ENCODE measurements at regions not wholly inside any gene's neighbourhood (a gene's known extent, or its start where the extent isn't known, plus 50 kb on each side); places are given as distances from the start of the nearest gene placed in this dataset.

- FAIRE-seq, result no peak
Observed at GRCh38 chr20:11376420-11376819, 541.3 kb upstream of the BTBD3 start.

DNA sequence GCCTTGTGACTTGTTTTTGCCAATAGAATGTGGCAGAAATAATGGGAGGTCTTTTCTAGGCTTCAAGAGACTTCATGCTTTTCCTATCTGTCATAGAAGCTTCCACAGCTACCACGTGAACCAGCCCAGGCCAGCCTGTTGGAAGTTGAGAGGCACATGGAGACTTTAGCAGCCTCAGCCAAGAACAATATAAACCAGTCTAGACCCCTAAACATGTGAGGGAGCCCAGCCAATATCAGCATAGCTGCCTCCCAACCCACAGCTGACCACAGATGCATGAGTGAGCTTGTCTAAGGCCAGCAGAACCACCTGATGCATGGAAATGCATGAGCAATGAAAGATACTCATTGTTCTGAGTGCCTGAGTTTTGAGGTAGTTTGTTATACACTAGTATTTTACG, 540.7 kb upstream of the BTBD3 start:
- no peak for FAIRE-seq

- FAIRE-seq, result no peak
Observed at GRCh38 chr20:11377761-11378160, 539.9 kb upstream of the BTBD3 start.

GRCh38 chr20:11378252-11378651, 539.4 kb upstream of the BTBD3 start:
- FAIRE-seq, result no peak

- FAIRE-seq, result no peak
Observed at GRCh38 chr20:11379257-11380011, 538.3 kb upstream of the BTBD3 start.

- FAIRE-seq, result no peak
Observed at GRCh38 chr20:11380283-11380682, 537.4 kb upstream of the BTBD3 start.

DNA sequence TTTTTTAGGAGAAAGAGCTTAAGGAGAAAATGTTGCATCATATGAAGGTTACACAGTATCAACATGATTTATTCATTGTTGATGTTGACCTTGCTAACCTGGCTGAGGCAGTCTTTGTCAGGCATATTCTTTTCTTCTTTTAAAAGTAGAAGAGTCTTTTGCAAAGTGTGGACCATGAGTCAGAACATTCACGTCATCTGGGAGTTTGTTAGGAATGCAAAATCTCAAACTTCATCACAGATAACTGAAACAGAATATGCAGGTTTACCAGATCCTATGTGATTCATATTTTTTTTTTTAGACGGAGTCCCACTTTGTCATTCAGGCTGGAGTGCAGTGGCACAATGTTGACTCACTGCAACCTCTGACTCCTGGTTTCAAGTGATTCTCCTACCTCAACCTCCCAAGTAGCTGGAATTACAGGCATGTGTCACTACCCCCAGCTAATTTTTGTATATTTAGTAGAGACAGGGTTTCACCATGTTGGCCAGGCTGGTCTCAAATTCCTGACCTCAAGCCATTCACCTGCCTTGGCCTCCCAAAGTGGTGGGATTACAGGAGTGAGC, 530.4 kb upstream of the BTBD3 start:
- no peak for FAIRE-seq

DNA sequence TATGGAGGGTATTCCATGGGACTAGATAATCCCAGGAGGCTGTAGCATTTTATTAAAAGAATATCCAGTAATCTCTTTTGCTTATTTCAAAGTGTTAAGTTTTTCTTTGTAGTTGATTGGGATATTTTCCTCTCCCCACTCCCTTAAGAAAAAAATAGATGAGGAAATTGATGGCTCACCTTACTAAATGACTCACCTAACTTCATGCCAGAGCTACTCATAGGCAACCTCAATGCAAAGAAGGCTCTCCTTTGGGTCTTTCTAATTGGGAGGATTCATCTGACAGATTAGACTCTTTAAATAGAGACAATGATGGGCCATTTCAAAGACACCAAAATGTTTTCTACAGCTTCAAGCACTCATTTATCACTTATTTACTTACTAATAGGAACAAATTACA, 528.5 kb upstream of the BTBD3 start:
- FAIRE-seq, result no peak

GRCh38 chr20:11391591-11391990, 526.1 kb upstream of the BTBD3 start:
- FAIRE-seq, result no peak

GRCh38 chr20:11394145-11394833, 523.4 kb upstream of the BTBD3 start:
- no peak for FAIRE-seq

GRCh38 chr20:11395581-11395980, 522.1 kb upstream of the BTBD3 start:
- no peak for FAIRE-seq

DNA sequence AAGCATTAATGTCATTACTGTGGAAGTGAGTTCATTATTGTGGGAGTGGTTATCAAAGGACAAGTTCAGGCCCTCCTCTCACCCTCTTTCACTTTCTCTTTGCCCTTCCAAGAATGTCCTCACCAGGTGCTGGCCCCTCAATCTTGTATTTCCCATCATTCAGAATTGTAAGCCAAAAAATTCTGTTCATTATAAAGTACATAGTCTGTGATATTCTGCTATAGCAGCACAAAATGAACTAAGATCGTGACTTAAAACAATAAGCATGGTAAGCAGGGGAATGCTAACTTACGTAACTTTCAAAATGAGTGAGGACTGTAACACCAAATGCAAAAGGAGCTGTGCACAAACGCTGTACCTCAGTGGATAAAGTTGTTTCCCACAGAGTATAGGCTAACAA, 515.7 kb upstream of the BTBD3 start:
- FAIRE-seq, result no peak

- FAIRE-seq, result no peak
Observed at GRCh38 chr20:11403711-11404110, 514.0 kb upstream of the BTBD3 start.

- FAIRE-seq, result no peak
Observed at GRCh38 chr20:11406877-11407276, 510.8 kb upstream of the BTBD3 start.

DNA sequence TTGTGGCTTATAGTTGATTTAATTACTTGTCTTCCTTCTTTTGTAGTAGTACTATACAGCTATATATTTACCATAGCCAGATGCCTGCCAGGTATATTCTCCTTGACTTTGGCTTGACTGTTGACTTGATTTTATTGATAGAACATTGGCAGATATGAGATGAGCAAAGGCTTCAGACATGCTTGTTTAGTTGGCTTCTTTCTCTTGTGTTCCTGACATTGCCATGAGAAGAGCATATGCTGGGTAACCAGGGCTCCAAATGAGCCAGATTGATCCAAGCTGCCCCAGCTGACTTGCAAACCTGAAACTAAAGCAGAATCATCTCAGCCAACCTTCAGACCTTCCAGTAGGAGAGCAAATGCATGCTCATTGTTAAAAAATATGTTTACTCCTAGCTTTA, 508.1 kb upstream of the BTBD3 start:
- FAIRE-seq, result no peak

DNA sequence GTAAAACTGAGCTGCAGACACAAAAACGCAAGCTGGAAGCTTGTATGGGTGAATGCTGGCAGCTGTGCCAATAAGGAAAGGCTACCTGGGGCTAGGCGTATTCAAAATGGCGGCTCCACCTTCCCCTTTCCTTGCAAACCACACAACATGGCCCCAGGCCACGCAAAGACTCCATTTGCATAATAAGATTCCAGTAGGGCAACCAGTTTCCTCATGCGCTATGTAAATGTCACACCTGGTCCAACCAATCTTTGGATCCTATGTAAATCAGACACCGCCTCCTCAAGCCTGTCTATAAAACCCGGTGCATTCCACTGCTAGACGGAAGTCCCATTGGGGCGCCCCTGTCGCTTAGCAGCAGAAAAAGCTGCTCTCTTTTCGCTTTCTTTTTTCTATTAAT, 505.9 kb upstream of the BTBD3 start:
- FAIRE-seq, result no peak

DNA sequence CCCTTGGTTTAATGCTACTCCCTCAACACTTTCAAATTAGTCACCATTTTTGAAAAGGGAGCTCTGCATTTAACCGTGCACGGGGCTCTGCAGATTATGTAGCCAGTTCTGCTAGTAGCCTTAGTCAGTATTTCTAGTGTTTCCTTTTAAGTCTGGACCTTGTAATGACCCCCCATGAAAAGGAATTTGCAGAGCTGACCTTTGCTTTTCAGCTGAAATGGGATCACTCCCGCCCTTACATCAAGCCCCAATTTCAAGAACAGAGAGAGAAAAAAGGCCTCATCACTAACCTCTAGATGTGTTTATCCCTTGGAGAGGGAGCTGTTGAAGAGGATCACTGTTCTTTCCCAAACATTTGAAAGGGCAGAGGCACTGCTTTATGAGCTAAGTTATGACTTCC, 490.7 kb upstream of the BTBD3 start:
- FAIRE-seq, result no peak

- no peak for FAIRE-seq
Observed at GRCh38 chr20:11429168-11429567, 488.5 kb upstream of the BTBD3 start.

DNA sequence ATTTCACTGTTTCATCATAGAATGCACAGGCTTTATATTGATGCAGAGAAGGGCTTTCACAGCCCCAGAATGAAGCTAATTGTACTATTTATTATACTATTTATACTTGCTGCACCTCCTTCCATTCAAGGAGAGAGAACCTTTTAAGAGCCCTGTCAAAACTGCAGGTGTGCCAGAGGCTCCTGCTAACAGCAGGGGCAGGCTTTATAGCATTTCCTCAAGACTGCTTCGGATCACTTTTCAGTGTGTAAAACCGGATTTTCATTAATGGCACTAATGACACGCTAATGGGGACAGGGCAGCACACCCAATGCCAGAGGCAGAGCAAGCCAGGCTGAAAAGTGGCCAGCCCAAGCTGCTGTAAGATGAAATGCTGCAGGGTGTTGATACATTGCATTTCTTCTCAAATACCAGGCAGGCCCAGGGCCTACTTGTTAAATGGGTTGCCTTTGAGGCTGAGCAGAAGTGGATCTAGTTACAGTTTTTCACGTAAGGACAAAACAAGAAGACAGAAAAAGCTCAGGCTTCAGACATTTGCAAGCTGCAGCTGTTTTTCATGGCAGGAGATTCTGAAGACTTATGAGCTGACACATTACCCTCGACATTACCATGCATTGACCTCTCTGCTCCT, 487.7 kb upstream of the BTBD3 start:
- FAIRE-seq, result no peak

DNA sequence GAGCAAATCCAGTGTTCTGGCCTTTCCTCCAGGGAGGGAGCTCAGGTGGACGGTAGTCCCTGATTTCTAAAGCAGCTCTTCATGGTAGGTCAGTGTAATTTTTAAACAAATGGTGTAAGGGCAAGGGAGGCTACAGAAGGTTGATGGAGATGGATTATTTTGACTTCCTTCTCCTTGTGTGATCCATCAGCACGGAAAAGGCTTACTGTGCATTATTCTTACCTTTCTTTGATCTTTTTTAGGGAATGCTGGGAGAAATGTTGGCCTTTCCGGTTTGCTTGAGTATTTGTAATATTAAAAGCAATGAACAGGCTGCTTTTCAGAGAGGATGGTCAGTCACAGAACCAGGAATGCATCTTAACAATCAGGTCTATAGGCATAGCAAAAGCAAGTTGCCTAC, 487.0 kb upstream of the BTBD3 start:
- FAIRE-seq, result no peak

DNA sequence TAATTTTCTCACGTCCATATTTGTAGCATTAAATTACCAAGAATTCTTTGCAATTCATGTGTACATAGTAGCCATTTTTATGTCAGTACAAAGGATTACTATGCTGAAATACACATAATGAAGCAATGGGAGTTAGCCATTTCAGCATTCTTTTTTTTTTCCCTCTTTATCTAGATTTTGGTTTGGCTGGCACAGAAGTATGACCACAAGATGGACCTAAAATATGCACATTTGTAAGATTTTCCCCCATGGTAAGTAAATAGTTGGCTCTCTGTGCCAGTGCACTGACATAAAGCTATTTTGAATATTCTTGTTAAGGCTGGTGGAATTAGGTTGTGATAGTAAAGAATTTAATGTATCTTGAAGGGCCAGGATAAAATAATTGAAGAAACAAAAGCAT, 486.1 kb upstream of the BTBD3 start:
- FAIRE-seq, result no peak

DNA sequence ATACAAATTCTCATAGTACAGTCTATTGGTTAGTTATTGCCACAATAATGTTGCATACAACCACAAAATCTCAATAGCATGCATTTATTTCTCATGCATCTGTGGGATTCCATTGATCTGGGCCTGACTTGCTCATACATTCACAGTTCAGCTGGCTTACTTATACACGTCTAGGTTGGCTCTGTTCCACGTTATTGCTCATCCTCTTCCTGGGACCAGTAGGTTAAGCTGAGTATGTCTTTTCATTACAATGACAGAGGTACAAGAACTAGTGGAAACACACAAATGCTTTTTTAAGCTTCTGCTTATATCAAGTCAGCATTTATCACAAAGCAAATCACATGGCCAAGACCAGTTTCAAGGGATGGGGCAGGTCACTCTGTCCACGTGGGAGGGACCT, 485.3 kb upstream of the BTBD3 start:
- no peak for FAIRE-seq

GRCh38 chr20:11436113-11436905, 481.4 kb upstream of the BTBD3 start:
- no peak for FAIRE-seq

Measured in islet of Langerhans (tissue), 1 donor.